ENCODE measurements at regions not wholly inside any gene's neighbourhood (a gene's known extent, or its start where the extent isn't known, plus 50 kb on each side); places are given as distances from the start of the nearest gene placed in this dataset.

- TF ChIP-seq, protein P1, sequence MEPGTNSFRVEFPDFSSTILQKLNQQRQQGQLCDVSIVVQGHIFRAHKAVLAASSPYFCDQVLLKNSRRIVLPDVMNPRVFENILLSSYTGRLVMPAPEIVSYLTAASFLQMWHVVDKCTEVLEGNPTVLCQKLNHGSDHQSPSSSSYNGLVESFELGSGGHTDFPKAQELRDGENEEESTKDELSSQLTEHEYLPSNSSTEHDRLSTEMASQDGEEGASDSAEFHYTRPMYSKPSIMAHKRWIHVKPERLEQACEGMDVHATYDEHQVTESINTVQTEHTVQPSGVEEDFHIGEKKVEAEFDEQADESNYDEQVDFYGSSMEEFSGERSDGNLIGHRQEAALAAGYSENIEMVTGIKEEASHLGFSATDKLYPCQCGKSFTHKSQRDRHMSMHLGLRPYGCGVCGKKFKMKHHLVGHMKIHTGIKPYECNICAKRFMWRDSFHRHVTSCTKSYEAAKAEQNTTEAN (CRISPR knock-in tag; IDR thresholded peaks at IDR 0.05) = no peak
- TF ChIP-seq, protein P2, sequence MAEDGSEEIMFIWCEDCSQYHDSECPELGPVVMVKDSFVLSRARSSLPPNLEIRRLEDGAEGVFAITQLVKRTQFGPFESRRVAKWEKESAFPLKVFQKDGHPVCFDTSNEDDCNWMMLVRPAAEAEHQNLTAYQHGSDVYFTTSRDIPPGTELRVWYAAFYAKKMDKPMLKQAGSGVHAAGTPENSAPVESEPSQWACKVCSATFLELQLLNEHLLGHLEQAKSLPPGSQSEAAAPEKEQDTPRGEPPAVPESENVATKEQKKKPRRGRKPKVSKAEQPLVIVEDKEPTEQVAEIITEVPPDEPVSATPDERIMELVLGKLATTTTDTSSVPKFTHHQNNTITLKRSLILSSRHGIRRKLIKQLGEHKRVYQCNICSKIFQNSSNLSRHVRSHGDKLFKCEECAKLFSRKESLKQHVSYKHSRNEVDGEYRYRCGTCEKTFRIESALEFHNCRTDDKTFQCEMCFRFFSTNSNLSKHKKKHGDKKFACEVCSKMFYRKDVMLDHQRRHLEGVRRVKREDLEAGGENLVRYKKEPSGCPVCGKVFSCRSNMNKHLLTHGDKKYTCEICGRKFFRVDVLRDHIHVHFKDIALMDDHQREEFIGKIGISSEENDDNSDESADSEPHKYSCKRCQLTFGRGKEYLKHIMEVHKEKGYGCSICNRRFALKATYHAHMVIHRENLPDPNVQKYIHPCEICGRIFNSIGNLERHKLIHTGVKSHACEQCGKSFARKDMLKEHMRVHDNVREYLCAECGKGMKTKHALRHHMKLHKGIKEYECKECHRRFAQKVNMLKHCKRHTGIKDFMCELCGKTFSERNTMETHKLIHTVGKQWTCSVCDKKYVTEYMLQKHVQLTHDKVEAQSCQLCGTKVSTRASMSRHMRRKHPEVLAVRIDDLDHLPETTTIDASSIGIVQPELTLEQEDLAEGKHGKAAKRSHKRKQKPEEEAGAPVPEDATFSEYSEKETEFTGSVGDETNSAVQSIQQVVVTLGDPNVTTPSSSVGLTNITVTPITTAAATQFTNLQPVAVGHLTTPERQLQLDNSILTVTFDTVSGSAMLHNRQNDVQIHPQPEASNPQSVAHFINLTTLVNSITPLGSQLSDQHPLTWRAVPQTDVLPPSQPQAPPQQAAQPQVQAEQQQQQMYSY (CRISPR knock-in tag; IDR thresholded peaks at IDR 0.05) = no peak
- TF ChIP-seq MXD4 (CRISPR knock-in tag; IDR thresholded peaks at IDR 0.05; ENCODE audit: borderline replicate concordance) (no peak), NFATC4 (CRISPR knock-in tag; IDR thresholded peaks at IDR 0.05) (no peak), ZNF138 (CRISPR knock-in tag; conservative IDR thresholded peaks at IDR 0.05) (no peak)
These were observed 833.8 kb downstream of the TRIB2 start (continued) for GRCh38 chr2:13550285-13551231.

GRCh38 chr2:13558368-13558767 lies 841.6 kb downstream of the TRIB2 start:
- Mint-ChIP-seq H3K4me3 (no peak overlapping the region), H3K36me3 (no peaks in the 10 kb centered on the region), H3K27ac (no peak overlapping the region), H3K27me3 (ENCODE audit: low read depth) (no peaks in the 10 kb centered on the region), H3K9me3 (no peaks in the 10 kb centered on the region), H3K4me1 (no peaks in the 10 kb centered on the region)
- POLR2A ChIA-PET = no interaction called here
- no peak for ATAC-seq
- DNase-seq (ENCODE audit: low spot score) = no peak
- CTCF ChIA-PET = no interaction called here
- no peak for TF ChIP-seq ZBTB21 (CRISPR knock-in tag; IDR thresholded peaks at IDR 0.05; ENCODE audit: borderline replicate concordance)
- TF ChIP-seq, protein P3, sequence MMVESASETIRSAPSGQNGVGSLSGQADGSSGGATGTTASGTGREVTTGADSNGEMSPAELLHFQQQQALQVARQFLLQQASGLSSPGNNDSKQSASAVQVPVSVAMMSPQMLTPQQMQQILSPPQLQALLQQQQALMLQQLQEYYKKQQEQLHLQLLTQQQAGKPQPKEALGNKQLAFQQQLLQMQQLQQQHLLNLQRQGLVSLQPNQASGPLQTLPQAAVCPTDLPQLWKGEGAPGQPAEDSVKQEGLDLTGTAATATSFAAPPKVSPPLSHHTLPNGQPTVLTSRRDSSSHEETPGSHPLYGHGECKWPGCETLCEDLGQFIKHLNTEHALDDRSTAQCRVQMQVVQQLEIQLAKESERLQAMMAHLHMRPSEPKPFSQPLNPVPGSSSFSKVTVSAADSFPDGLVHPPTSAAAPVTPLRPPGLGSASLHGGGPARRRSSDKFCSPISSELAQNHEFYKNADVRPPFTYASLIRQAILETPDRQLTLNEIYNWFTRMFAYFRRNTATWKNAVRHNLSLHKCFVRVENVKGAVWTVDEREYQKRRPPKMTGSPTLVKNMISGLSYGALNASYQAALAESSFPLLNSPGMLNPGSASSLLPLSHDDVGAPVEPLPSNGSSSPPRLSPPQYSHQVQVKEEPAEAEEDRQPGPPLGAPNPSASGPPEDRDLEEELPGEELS (CRISPR knock-in tag; IDR thresholded peaks at IDR 0.05) = no peak
- TF ChIP-seq TEAD1 (CRISPR knock-in tag; IDR thresholded peaks at IDR 0.05) = no peak
- TF ChIP-seq ZNF317 (CRISPR knock-in tag; IDR thresholded peaks at IDR 0.05; ENCODE audit: borderline replicate concordance, low read depth) = no peak
- TF ChIP-seq MLX (CRISPR knock-in tag; IDR thresholded peaks at IDR 0.05) = no peak
- no peak for TF ChIP-seq AFF4 (CRISPR knock-in tag; IDR thresholded peaks at IDR 0.05; ENCODE audit: borderline replicate concordance)
- no peak for TF ChIP-seq PREB (CRISPR knock-in tag; IDR thresholded peaks at IDR 0.05; ENCODE audit: borderline replicate concordance)
- TF ChIP-seq ZNF219 (CRISPR knock-in tag; IDR thresholded peaks at IDR 0.05; ENCODE audit: borderline replicate concordance) = no peak
- TF ChIP-seq, protein P2 (CRISPR knock-in tag; IDR thresholded peaks at IDR 0.05) = no peak
- TF ChIP-seq EMX1 (CRISPR knock-in tag; IDR thresholded peaks at IDR 0.05) = no peak
- TF ChIP-seq, protein P4, sequence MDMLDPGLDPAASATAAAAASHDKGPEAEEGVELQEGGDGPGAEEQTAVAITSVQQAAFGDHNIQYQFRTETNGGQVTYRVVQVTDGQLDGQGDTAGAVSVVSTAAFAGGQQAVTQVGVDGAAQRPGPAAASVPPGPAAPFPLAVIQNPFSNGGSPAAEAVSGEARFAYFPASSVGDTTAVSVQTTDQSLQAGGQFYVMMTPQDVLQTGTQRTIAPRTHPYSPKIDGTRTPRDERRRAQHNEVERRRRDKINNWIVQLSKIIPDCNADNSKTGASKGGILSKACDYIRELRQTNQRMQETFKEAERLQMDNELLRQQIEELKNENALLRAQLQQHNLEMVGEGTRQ (CRISPR knock-in tag; IDR thresholded peaks at IDR 0.05) = no peak
- no peak for TF ChIP-seq ELF4 (CRISPR knock-in tag; IDR thresholded peaks at IDR 0.05; ENCODE audit: low read depth)
- TF ChIP-seq NFATC4 (CRISPR knock-in tag; IDR thresholded peaks at IDR 0.05) = no peak

Measured in WTC11 (cell line).